ENCODE measurements at regions not wholly inside any gene's neighbourhood (a gene's known extent, or its start where the extent isn't known, plus 50 kb on each side); places are given as distances from the start of the nearest gene placed in this dataset.

DNA sequence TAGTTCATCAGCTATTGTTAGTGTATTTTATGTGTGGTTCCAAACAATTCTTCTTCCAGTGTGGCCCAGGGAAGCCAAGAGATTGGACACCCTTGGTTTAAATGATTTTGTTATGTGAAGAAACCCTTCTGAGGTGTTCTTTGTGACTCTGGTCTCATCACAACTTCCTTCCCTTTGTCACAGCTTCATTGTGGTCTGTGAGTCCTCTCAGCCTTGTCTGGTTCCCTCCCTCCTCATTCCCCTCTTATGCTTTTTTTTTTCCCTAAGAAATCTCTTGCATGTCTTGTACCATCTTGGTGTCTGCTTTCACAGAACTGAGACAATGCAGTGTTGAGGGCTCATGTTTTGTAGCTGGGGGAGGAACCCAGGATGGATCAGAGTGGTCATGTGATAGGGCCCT lies 118.9 kb downstream of the TMEM182 start:
- TF ChIP-seq, protein P1, sequence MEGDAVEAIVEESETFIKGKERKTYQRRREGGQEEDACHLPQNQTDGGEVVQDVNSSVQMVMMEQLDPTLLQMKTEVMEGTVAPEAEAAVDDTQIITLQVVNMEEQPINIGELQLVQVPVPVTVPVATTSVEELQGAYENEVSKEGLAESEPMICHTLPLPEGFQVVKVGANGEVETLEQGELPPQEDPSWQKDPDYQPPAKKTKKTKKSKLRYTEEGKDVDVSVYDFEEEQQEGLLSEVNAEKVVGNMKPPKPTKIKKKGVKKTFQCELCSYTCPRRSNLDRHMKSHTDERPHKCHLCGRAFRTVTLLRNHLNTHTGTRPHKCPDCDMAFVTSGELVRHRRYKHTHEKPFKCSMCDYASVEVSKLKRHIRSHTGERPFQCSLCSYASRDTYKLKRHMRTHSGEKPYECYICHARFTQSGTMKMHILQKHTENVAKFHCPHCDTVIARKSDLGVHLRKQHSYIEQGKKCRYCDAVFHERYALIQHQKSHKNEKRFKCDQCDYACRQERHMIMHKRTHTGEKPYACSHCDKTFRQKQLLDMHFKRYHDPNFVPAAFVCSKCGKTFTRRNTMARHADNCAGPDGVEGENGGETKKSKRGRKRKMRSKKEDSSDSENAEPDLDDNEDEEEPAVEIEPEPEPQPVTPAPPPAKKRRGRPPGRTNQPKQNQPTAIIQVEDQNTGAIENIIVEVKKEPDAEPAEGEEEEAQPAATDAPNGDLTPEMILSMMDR (IDR thresholded peaks at IDR 0.05), result no peak
- TF ChIP-seq EP300 (IDR thresholded peaks at IDR 0.05), result no peak
